HepG2 (cell line): ENCODE measurements at regions not wholly inside any gene's neighbourhood (a gene's known extent, or its start where the extent isn't known, plus 50 kb on each side); places are given as distances from the start of the nearest gene placed in this dataset.

Source experiments
- AHR ChIP-seq: IDR thresholded peaks from 2 replicates; pipeline ENCODE4 v1.6.1; 2018; ENCODE audit warnings: missing genetic modification reagents, missing compliant biosample characterization
- ATRX ChIP-seq: sonication (generic); formaldehyde crosslinking; IDR thresholded peaks from 2 replicates; pipeline ENCODE4 v1.4.0; 2020; ENCODE audit warnings: missing genetic modification reagents, borderline replicate concordance
- BCL6 ChIP-seq: IDR thresholded peaks from 2 replicates; pipeline ENCODE4 v1.6.1; 2016; ENCODE audit warnings: missing genetic modification reagents, missing compliant biosample characterization
- BRD4 ChIP-seq: sonication (generic); formaldehyde crosslinking; IDR thresholded peaks from 2 replicates; pipeline ENCODE4 v1.4.0; 2020; ENCODE audit warnings: missing genetic modification reagents
- CHD2 ChIP-seq: IDR thresholded peaks from 2 replicates; pipeline ENCODE4 v1.6.1; 2011; ENCODE audit warnings: low read depth, low read length, improper control_type of control experiment
- CHD4 ChIP-seq: fragments of 200-600 bp; sonication (generic); IDR thresholded peaks from 2 replicates; pipeline ENCODE4 v1.7.0; 2017; ENCODE audit warnings: mild to moderate bottlenecking, low read length, borderline replicate concordance
- ETV6 ChIP-seq: sonication (generic); formaldehyde crosslinking; conservative IDR thresholded peaks from 2 replicates; pipeline ENCODE4 v1.4.0; 2020; ENCODE audit warnings: missing genetic modification reagents
- EZH2 ChIP-seq: conservative IDR thresholded peaks from 2 replicates; pipeline ENCODE4 v1.6.1; 2012; ENCODE audit warnings: mild to moderate bottlenecking, low read depth, low read length, moderate library complexity
- FLYWCH1 ChIP-seq: sonication (generic); formaldehyde crosslinking; IDR thresholded peaks from 2 replicates; pipeline ENCODE4 v1.8.1; 2023; ENCODE audit warnings: mild to moderate bottlenecking, missing genetic modification reagents
- FOXK2 ChIP-seq: fragments of 450-650 bp; IDR thresholded peaks from 2 replicates; pipeline ENCODE4 v1.6.1; 2016
- MIER2 ChIP-seq: IDR thresholded peaks from 2 replicates; pipeline ENCODE4 v1.6.1; 2016; ENCODE audit warnings: missing biosample characterization, missing genetic modification reagents
- MYNN ChIP-seq: sonication (generic); formaldehyde crosslinking; IDR thresholded peaks from 2 replicates; pipeline ENCODE4 v1.4.0; 2020; ENCODE audit warnings: mild to moderate bottlenecking, low read depth, missing genetic modification reagents
- NPAS2 ChIP-seq: sonication (generic); formaldehyde crosslinking; IDR thresholded peaks from 2 replicates; pipeline ENCODE4 v1.8.0; 2022; ENCODE audit warnings: mild to moderate bottlenecking, missing genetic modification reagents, borderline replicate concordance
- POLR2AphosphoS5 ChIP-seq: IDR thresholded peaks from 2 replicates; pipeline ENCODE4 v1.6.1; 2012; ENCODE audit warnings: low read depth, low read length
- POLR2G ChIP-seq: fragments of 200-400 bp; formaldehyde crosslinking; IDR thresholded peaks from 2 replicates; pipeline ENCODE4 v1.6.1; 2018; ENCODE audit warnings: mild to moderate bottlenecking, low read depth, low read length, moderate library complexity
- RCOR2 ChIP-seq: IDR thresholded peaks from 2 replicates; pipeline ENCODE4 v1.6.1; 2016; ENCODE audit warnings: missing biosample characterization, missing genetic modification reagents
- SMAD9 ChIP-seq: sonication (generic); formaldehyde crosslinking; IDR thresholded peaks from 2 replicates; pipeline ENCODE4 v1.5.1; 2020; ENCODE audit warnings: mild to moderate bottlenecking, missing genetic modification reagents
- TOPORS ChIP-seq: sonication (generic); formaldehyde crosslinking; IDR thresholded peaks from 2 replicates; pipeline ENCODE4 v1.8.0; 2023; ENCODE audit warnings: mild to moderate bottlenecking, missing genetic modification reagents
- ZBTB7B ChIP-seq: sonication (generic); formaldehyde crosslinking; IDR thresholded peaks from 2 replicates; pipeline ENCODE4 v1.4.0; 2020; ENCODE audit warnings: missing genetic modification reagents
- ZNF10 ChIP-seq: sonication (generic); formaldehyde crosslinking; IDR thresholded peaks from 2 replicates; pipeline ENCODE4 v1.4.0; 2020; ENCODE audit warnings: mild to moderate bottlenecking, low read depth, missing genetic modification reagents, borderline replicate concordance
- ZNF101 ChIP-seq: sonication (generic); formaldehyde crosslinking; IDR thresholded peaks from 2 replicates; pipeline ENCODE4 v1.4.0; 2020; ENCODE audit warnings: mild to moderate bottlenecking, low read depth, missing genetic modification reagents, borderline replicate concordance
- ZNF232 ChIP-seq: sonication (generic); formaldehyde crosslinking; IDR thresholded peaks from 2 replicates; pipeline ENCODE4 v1.4.0; 2020; ENCODE audit warnings: missing genetic modification reagents, borderline replicate concordance
- ZNF24 ChIP-seq: fragments of 450-650 bp; IDR thresholded peaks from 2 replicates; pipeline ENCODE4 v1.6.1; 2017; ENCODE audit warnings: antibody characterized with exemption, mild to moderate bottlenecking
- ZNF296 ChIP-seq: sonication (generic); formaldehyde crosslinking; conservative IDR thresholded peaks from 2 replicates; pipeline ENCODE4 v1.5.0; 2020; ENCODE audit warnings: mild to moderate bottlenecking, missing genetic modification reagents
- ZNF329 ChIP-seq: sonication (generic); formaldehyde crosslinking; IDR thresholded peaks from 2 replicates; pipeline ENCODE4 v1.9.0; 2021; ENCODE audit warnings: low read depth, mild to moderate bottlenecking, missing genetic modification reagents
- ZNF333 ChIP-seq: sonication (generic); formaldehyde crosslinking; IDR thresholded peaks from 2 replicates; pipeline ENCODE4 v1.4.0; 2020; ENCODE audit warnings: mild to moderate bottlenecking, missing genetic modification reagents, borderline replicate concordance
- ZNF367 ChIP-seq: sonication (generic); formaldehyde crosslinking; IDR thresholded peaks from 2 replicates; pipeline ENCODE4 v1.4.0; 2020; ENCODE audit warnings: missing genetic modification reagents, borderline replicate concordance
- ZNF547 ChIP-seq: sonication (generic); formaldehyde crosslinking; IDR thresholded peaks from 2 replicates; pipeline ENCODE4 v1.5.1; 2020; ENCODE audit warnings: mild to moderate bottlenecking, missing genetic modification reagents
- ZNF660 ChIP-seq: sonication (generic); formaldehyde crosslinking; IDR thresholded peaks from 2 replicates; pipeline ENCODE4 v1.5.1; 2020; ENCODE audit warnings: mild to moderate bottlenecking, low read depth, missing genetic modification reagents, borderline replicate concordance
- ZNF891 ChIP-seq: sonication (generic); formaldehyde crosslinking; IDR thresholded peaks from 2 replicates; pipeline ENCODE4 v1.5.0; 2020; ENCODE audit warnings: mild to moderate bottlenecking, missing genetic modification reagents
- TF ChIP-seq, protein P1 (sequence below): sonication (generic); formaldehyde crosslinking; IDR thresholded peaks from 2 replicates; pipeline ENCODE4 v1.5.1; 2020; ENCODE audit warnings: mild to moderate bottlenecking, missing genetic modification reagents, borderline replicate concordance
- TF ChIP-seq, protein P2 (sequence below): IDR thresholded peaks from 2 replicates; pipeline ENCODE4 v1.6.1; 2016; ENCODE audit warnings: missing compliant biosample characterization, missing genetic modification reagents, borderline replicate concordance

DNA sequence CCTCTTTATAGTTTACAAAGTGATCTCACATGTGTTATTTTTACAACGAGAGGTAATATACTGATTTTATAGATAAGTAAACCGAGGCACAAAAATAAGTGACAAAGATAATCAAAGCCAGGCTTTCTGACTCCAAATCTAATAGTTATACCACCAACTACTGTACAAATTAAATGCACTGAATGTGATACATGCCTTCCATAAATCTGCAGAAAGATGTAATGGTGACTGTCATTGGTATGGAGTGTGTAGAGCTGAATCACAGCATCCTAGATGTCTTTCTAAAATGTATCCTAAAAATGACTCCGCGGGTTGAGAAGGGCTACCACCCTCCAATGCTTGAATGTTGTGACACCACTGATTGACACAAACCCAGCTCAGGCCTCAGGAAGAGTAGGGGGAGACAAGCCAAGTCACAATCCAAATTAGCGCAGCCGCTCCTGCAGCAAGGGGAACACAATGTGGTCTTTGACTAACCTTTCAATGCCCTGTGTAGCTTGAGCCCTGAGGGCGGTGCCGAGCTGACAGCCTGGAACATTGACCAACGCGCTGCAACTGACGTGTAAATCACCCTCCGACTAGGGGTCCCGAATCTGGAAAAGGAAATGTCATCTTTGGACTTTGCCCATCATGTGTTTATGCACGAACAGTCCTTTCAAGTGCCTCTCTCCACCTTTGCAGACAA is 136.8 kb downstream of the OLIG3 start (continued):
- no peak for TF ChIP-seq EZH2
- no peak for TF ChIP-seq NPAS2 (CRISPR knock-in tag)
- TF ChIP-seq ZNF660 (CRISPR knock-in tag): no peak
- no peak for TF ChIP-seq CHD2
- peak; percentile 90 for TF ChIP-seq RCOR2 (CRISPR knock-in tag)
- TF ChIP-seq ZNF547 (CRISPR knock-in tag): 0 out of 2 replicates have a peak, but pooled peaks have one; percentile 53
- TF ChIP-seq MYNN: 0 out of 2 replicates have a peak, but pooled peaks have one; percentile 75
- no peak for TF ChIP-seq ZNF10 (CRISPR knock-in tag)
- TF ChIP-seq ETV6: no peak
- no peak for TF ChIP-seq ATRX
- no peak for TF ChIP-seq ZNF367 (CRISPR knock-in tag)
- TF ChIP-seq TOPORS (CRISPR knock-in tag): no peak
- TF ChIP-seq ZNF891 (CRISPR knock-in tag): no peak; the same call in 1 of the 2 replicates
- TF ChIP-seq, protein P1, sequence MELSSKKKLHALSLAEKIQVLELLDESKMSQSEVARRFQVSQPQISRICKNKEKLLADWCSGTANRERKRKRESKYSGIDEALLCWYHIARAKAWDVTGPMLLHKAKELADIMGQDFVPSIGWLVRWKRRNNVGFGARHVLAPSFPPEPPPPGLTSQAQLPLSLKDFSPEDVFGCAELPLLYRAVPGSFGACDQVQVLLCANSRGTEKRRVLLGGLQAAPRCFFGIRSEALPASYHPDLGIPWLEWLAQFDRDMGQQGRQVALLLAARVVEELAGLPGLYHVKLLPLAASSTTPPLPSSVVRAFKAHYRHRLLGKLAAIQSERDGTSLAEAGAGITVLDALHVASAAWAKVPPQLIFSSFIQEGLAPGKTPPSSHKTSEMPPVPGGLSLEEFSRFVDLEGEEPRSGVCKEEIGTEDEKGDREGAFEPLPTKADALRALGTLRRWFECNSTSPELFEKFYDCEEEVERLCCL (CRISPR knock-in tag): no peak
- peak; percentile 89 for TF ChIP-seq BCL6
- peak; percentile 55; the same call in 1 of the 2 replicates for TF ChIP-seq FOXK2
- TF ChIP-seq ZNF333 (CRISPR knock-in tag): no peak
- peak; percentile 92 for TF ChIP-seq BRD4 (CRISPR knock-in tag)
- TF ChIP-seq ZNF101 (CRISPR knock-in tag): 0 out of 2 replicates have a peak, but pooled peaks have one; percentile 66
- no peak for TF ChIP-seq ZNF24
- TF ChIP-seq POLR2G: peak; percentile 78
- TF ChIP-seq ZNF329 (CRISPR knock-in tag): 0 out of 2 replicates have a peak, but pooled peaks have one; percentile 26
- TF ChIP-seq AHR (CRISPR knock-in tag): peak; percentile 68; the same call in 1 of the 2 replicates
- 0 out of 2 replicates have a peak, but pooled peaks have one; percentile 54 for TF ChIP-seq SMAD9 (CRISPR knock-in tag)
- TF ChIP-seq ZNF296 (CRISPR knock-in tag): no peak
- TF ChIP-seq MIER2 (CRISPR knock-in tag): peak; percentile 84
- peak; percentile 99 for TF ChIP-seq ZBTB7B (CRISPR knock-in tag)
- peak; percentile 64; the same call in 1 of the 2 replicates for TF ChIP-seq CHD4
- TF ChIP-seq ZNF232 (CRISPR knock-in tag): peak; percentile 88; the same call in 1 of the 2 replicates
- TF ChIP-seq POLR2AphosphoS5: peak; percentile 95
- no peak for TF ChIP-seq FLYWCH1 (CRISPR knock-in tag)
- TF ChIP-seq, protein P2, sequence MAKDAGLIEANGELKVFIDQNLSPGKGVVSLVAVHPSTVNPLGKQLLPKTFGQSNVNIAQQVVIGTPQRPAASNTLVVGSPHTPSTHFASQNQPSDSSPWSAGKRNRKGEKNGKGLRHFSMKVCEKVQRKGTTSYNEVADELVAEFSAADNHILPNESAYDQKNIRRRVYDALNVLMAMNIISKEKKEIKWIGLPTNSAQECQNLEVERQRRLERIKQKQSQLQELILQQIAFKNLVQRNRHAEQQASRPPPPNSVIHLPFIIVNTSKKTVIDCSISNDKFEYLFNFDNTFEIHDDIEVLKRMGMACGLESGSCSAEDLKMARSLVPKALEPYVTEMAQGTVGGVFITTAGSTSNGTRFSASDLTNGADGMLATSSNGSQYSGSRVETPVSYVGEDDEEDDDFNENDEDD: peak; percentile 63
